ENCODE measurements at regions not wholly inside any gene's neighbourhood (a gene's known extent, or its start where the extent isn't known, plus 50 kb on each side); places are given as distances from the start of the nearest gene placed in this dataset.

GRCh38 chr17:13273806-13274205 lies 256.0 kb upstream of the ELAC2 start:
- no peak for TF ChIP-seq POLR2AphosphoS5 (IDR thresholded peaks at IDR 0.05; ENCODE audit: low read depth)
- no peak for TF ChIP-seq CTCF (conservative IDR thresholded peaks at IDR 0.05; ENCODE audit: low read depth in 2 of 2)
- no peak for TF ChIP-seq EZH2 (IDR thresholded peaks at IDR 0.05; ENCODE audit: low read depth, unreplicated experiment)
- no peak for TF ChIP-seq CREB1 (CRISPR knock-in tag; IDR thresholded peaks at IDR 0.05; ENCODE audit: low read depth)
- no peak for TF ChIP-seq NANOG (IDR thresholded peaks at IDR 0.05; ENCODE audit: borderline replicate concordance)
- TF ChIP-seq REST (IDR thresholded peaks at IDR 0.05; ENCODE audit: unreplicated experiment), result no peak
- no peak for TF ChIP-seq EZH2phosphoT487 (IDR thresholded peaks at IDR 0.05; ENCODE audit: unreplicated experiment)
- TF ChIP-seq STAT1 (IDR thresholded peaks at IDR 0.05; ENCODE audit: unreplicated experiment), result no peak
- no peak for TF ChIP-seq ZNF114 (CRISPR knock-in tag; IDR thresholded peaks at IDR 0.05)
- TF ChIP-seq JUNB (IDR thresholded peaks at IDR 0.05; ENCODE audit: unreplicated experiment), result no peak
- no peak for TF ChIP-seq ZNF331 (CRISPR knock-in tag; IDR thresholded peaks at IDR 0.05; ENCODE audit: low read depth)
- TF ChIP-seq ETS1 (IDR thresholded peaks at IDR 0.05), result no peak
